Endodermal cell (in vitro differentiated cells): ENCODE measurements at regions not wholly inside any gene's neighbourhood (a gene's known extent, or its start where the extent isn't known, plus 50 kb on each side); places are given as distances from the start of the nearest gene placed in this dataset.

ENCODE experiments used
- DNase-seq: peaks from one replicate; pipeline ENCODE4 v3.0.0-alpha.2; 2017
- H3K27ac ChIP-seq: 2 replicates; pipeline ENCODE4 v1.5.1; 2013; ENCODE audit warnings: mild to moderate bottlenecking, low read depth, low read length, moderate library complexity
- H3K27me3 ChIP-seq: 2 replicates; pipeline ENCODE4 v1.6.1; 2013; ENCODE audit warnings: mild to moderate bottlenecking, low read length, moderate library complexity; ENCODE audit not compliant: insufficient read depth, control insufficient read depth, poor library complexity, severe bottlenecking
- H3K36me3 ChIP-seq: 2 replicates; pipeline ENCODE4 v1.7.0; 2013; ENCODE audit warnings: mild to moderate bottlenecking, low read length, moderate library complexity; ENCODE audit not compliant: control insufficient read depth, insufficient read depth
- H3K4me1 ChIP-seq: one replicate; pipeline ENCODE4 v1.7.0; 2013; ENCODE audit warnings: low read length; ENCODE audit not compliant: control insufficient read depth, insufficient read depth
- H3K4me3 ChIP-seq: 2 replicates; pipeline ENCODE4 v1.5.1; 2013; ENCODE audit warnings: mild to moderate bottlenecking, low read length, moderate library complexity
- H3K9ac ChIP-seq: 2 replicates; pipeline ENCODE4 v1.6.1; 2013; ENCODE audit warnings: mild to moderate bottlenecking, low read length, moderate library complexity; ENCODE audit not compliant: poor library complexity, severe bottlenecking; ENCODE audit errors: extremely low read depth
- H3K9me3 ChIP-seq: 2 replicates; pipeline ENCODE4 v1.6.1; 2013; ENCODE audit warnings: mild to moderate bottlenecking, low read length, moderate library complexity; ENCODE audit not compliant: control insufficient read depth
- H3K27ac Mint-ChIP-seq: 2 replicates; pipeline ENCODE4 v1.8.0; 2020; ENCODE audit warnings: mixed read lengths
- H3K27me3 Mint-ChIP-seq: 2 replicates; pipeline ENCODE4 v1.8.0; 2021; ENCODE audit warnings: mild to moderate bottlenecking, mixed read lengths; ENCODE audit not compliant: insufficient read depth
- H3K36me3 Mint-ChIP-seq: 2 replicates; pipeline ENCODE4 v1.8.0; 2020; ENCODE audit warnings: low read depth, mixed read lengths
- H3K4me1 Mint-ChIP-seq: 2 replicates; pipeline ENCODE4 v1.8.0; 2020; ENCODE audit warnings: mixed read lengths
- H3K4me3 Mint-ChIP-seq: 2 replicates; pipeline ENCODE4 v1.8.0; 2020; ENCODE audit warnings: mild to moderate bottlenecking, moderate library complexity, mixed read lengths
- H3K9me3 Mint-ChIP-seq: 2 replicates; pipeline ENCODE4 v1.8.0; 2020; ENCODE audit warnings: mild to moderate bottlenecking, mixed read lengths
- CTCF ChIP-seq: fragments of 200-600 bp; sonication (generic); conservative IDR thresholded peaks from 2 replicates; pipeline ENCODE4 v1.5.0; 2021; ENCODE audit warnings: antibody characterized with exemption, mild to moderate bottlenecking
- WGBS, 2 experiments: methylation state at CpG; one replicate each; pipeline versions ENCODE4 v1.1.5 to v1.1.7; 2013; ENCODE audit warnings: missing lambda C conversion rate in 2 of 2, mixed read lengths in 1 of 2; ENCODE audit not compliant: insufficient coverage in 1 of 2, insufficient read length in 1 of 2; 5-methylcytosine and 5-hydroxymethylcytosine counted together

DNA sequence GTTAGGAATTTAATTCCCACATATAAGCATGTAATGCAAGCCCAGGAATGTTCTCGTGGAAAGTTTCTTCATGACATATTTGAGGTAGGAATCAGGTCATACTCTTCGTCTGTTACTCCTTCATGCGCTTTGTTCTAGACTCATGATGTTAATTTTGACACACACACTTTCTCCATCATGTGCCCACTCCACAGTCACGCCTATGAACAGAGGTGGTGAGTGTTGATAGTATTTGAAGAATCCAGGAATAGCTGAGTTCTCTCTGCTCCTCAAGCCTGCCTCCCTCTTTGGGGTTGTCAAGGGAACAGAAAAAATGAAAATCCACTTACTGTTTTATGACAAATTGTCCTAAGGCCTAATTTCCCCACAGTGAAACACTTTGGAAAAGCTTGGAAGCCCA, 117.3 kb upstream of the SERPINE2 start:
- peaks cover 21% of the 10 kb centered on the region for H3K27me3 ChIP-seq
- TF ChIP-seq CTCF = no peak
- peaks cover 30% of the 10 kb centered on the region for H3K4me1 Mint-ChIP-seq
- H3K9me3 ChIP-seq = peaks cover 4% of the 10 kb centered on the region
- no peaks in the 10 kb centered on the region for H3K36me3 Mint-ChIP-seq
- DNase-seq = no peak
- H3K9ac ChIP-seq = no peak overlapping the region
- no peak overlapping the region for H3K4me3 Mint-ChIP-seq
- WGBS, 2 experiments = 83 to 100% methylated on average over 1 to 4 of the region's 4 CpGs
- H3K4me3 ChIP-seq = no peak overlapping the region
- peaks cover 3% of the 10 kb centered on the region for H3K4me1 ChIP-seq
- H3K27ac Mint-ChIP-seq = no peak overlapping the region
- peaks cover 37% of the 10 kb centered on the region for H3K27me3 Mint-ChIP-seq
- no peak overlapping the region for H3K27ac ChIP-seq
- H3K36me3 ChIP-seq = no peaks in the 10 kb centered on the region
- H3K9me3 Mint-ChIP-seq = peaks cover 7% of the 10 kb centered on the region

GRCh38 chr2:224155896-224156295, 116.8 kb upstream of the SERPINE2 start:
- Histone ChIP-seq H3K27ac (no peak overlapping the region), H3K4me3 (no peak overlapping the region), H3K36me3 (no peaks in the 10 kb centered on the region), H3K9me3 (peaks cover 4% of the 10 kb centered on the region), H3K4me1 (peaks cover 3% of the 10 kb centered on the region), H3K27me3 (peaks cover 16% of the 10 kb centered on the region), H3K9ac (no peak overlapping the region)
- H3K4me1 Mint-ChIP-seq = peaks cover 30% of the 10 kb centered on the region
- no peaks in the 10 kb centered on the region for H3K36me3 Mint-ChIP-seq
- no peak for TF ChIP-seq CTCF
- H3K4me3 Mint-ChIP-seq = no peak overlapping the region
- H3K9me3 Mint-ChIP-seq = peaks cover 7% of the 10 kb centered on the region
- no peak overlapping the region for H3K27ac Mint-ChIP-seq
- 92 to 93% methylated on average over 3 of the region's 3 CpGs for WGBS, 2 experiments
- H3K27me3 Mint-ChIP-seq = peaks cover 32% of the 10 kb centered on the region
- DNase-seq = no peak

DNA sequence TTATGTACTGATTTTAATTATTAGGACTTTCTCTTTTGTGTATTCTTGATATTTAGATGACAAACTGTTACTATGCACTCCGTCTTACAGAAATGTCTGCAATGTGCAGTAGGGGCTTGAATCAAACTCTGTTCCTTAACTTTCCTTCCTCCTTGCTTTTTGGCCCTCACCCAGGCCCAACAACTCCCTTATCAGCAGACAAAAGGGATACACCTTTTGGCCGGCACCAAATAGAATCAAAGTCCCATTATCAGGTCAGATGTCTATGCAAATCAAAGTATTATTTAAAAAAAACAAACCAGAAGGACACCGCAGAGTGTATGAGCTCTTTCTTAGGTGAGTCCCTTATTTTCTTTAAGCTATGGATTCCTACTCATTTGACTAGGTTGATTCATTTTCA, 116.3 kb upstream of the SERPINE2 start:
- Histone ChIP-seq H3K36me3 (no peaks in the 10 kb centered on the region), H3K4me3 (no peak overlapping the region), H3K4me1 (peaks cover 3% of the 10 kb centered on the region), H3K27me3 (peaks cover 10% of the 10 kb centered on the region), H3K27ac (no peak overlapping the region), H3K9me3 (peaks cover 4% of the 10 kb centered on the region), H3K9ac (no peak overlapping the region)
- no peak overlapping the region for H3K4me3 Mint-ChIP-seq
- H3K27ac Mint-ChIP-seq = no peak overlapping the region
- H3K9me3 Mint-ChIP-seq = peaks cover 7% of the 10 kb centered on the region
- H3K27me3 Mint-ChIP-seq = peaks cover 26% of the 10 kb centered on the region
- WGBS, 2 experiments = 92 to 100% methylated on average over 1 to 3 of the region's 3 CpGs
- TF ChIP-seq CTCF = no peak
- peaks cover 30% of the 10 kb centered on the region for H3K4me1 Mint-ChIP-seq
- H3K36me3 Mint-ChIP-seq = no peaks in the 10 kb centered on the region
- no peak for DNase-seq
